MM.1S (cell line): ENCODE measurements at regions not wholly inside any gene's neighbourhood (a gene's known extent, or its start where the extent isn't known, plus 50 kb on each side); places are given as distances from the start of the nearest gene placed in this dataset.

Experiments
- DNase-seq: peaks from one replicate; pipeline ENCODE4 v3.0.0-alpha.2; 2015
- H2AFZ ChIP-seq: fragments of 300-600 bp; sonication (generic); 2 replicates; pipeline ENCODE4 v1.6.0; 2016; ENCODE audit warnings: antibody characterized with exemption, low read length
- H3F3A ChIP-seq: fragments of 300-600 bp; sonication (generic); 2 replicates; pipeline ENCODE4 v1.6.1; 2016; ENCODE audit warnings: mild to moderate bottlenecking, antibody characterized with exemption, low read length, moderate library complexity, mixed read lengths; ENCODE audit not compliant: insufficient read depth
- H3K27ac ChIP-seq: fragments of 300-600 bp; sonication (generic); 2 replicates; pipeline ENCODE4 v1.5.1; 2016; ENCODE audit warnings: mild to moderate bottlenecking, low read length
- H3K27me3 ChIP-seq: fragments of 300-600 bp; sonication (generic); replicated peaks from 2 replicates; pipeline ENCODE4 v1.6.0; 2016; ENCODE audit warnings: low read length; ENCODE audit not compliant: insufficient read depth
- H3K36me3 ChIP-seq: fragments of 300-600 bp; sonication (generic); replicated peaks from 2 replicates; pipeline ENCODE4 v1.6.1; 2016; ENCODE audit warnings: mild to moderate bottlenecking, low read length, mixed read lengths; ENCODE audit not compliant: insufficient read depth
- H3K4me1 ChIP-seq: fragments of 300-600 bp; sonication (generic); 2 replicates; pipeline ENCODE4 v1.6.1; 2016; ENCODE audit warnings: low read length, mixed read lengths
- H3K4me2 ChIP-seq: fragments of 300-600 bp; sonication (generic); 2 replicates; pipeline ENCODE4 v1.6.0; 2016; ENCODE audit warnings: low read depth, low read length
- H3K4me3 ChIP-seq: fragments of 300-600 bp; sonication (generic); 2 replicates; pipeline ENCODE4 v1.5.1; 2016; ENCODE audit warnings: low read length, mixed read lengths
- H3K79me2 ChIP-seq: fragments of 300-600 bp; sonication (generic); 2 replicates; pipeline ENCODE4 v1.6.1; 2016; ENCODE audit warnings: mixed run types, low read length, mixed read lengths
- H3K9ac ChIP-seq: fragments of 300-600 bp; sonication (generic); 2 replicates; pipeline ENCODE4 v1.6.1; 2016; ENCODE audit warnings: low read length, mixed read lengths
- H3K9me2 ChIP-seq: fragments of 300-600 bp; sonication (generic); replicated peaks from 2 replicates; pipeline ENCODE4 v1.6.1; 2016; ENCODE audit warnings: mild to moderate bottlenecking, low read length, mixed read lengths; ENCODE audit not compliant: insufficient read depth
- H3K9me3 ChIP-seq: fragments of 300-600 bp; sonication (generic); replicated peaks from 2 replicates; pipeline ENCODE4 v1.6.1; 2016; ENCODE audit warnings: mild to moderate bottlenecking, low read length, mixed read lengths; ENCODE audit not compliant: insufficient read depth
- H4K20me1 ChIP-seq: fragments of 300-600 bp; sonication (generic); 2 replicates; pipeline ENCODE4 v1.6.1; 2016; ENCODE audit warnings: mild to moderate bottlenecking, low read length, moderate library complexity, mixed read lengths; ENCODE audit not compliant: insufficient read depth
- CTCF ChIP-seq: fragments of 300-600 bp; sonication (generic); IDR thresholded peaks from 2 replicates; pipeline ENCODE4 v1.5.1; 2016; ENCODE audit warnings: antibody characterized with exemption, low read length, mixed read lengths
- EZH2 ChIP-seq: fragments of 300-600 bp; sonication (generic); optimal IDR thresholded peaks from 2 replicates; pipeline ENCODE3; 2017; ENCODE audit warnings: low read depth, mild to moderate bottlenecking, antibody characterized with exemption, low read length, mixed read lengths
- EZH2phosphoT487 ChIP-seq: fragments of 300-600 bp; sonication (generic); IDR thresholded peaks from 2 replicates; pipeline ENCODE4 v1.6.1; 2018; ENCODE audit warnings: antibody characterized with exemption, low read length

DNA sequence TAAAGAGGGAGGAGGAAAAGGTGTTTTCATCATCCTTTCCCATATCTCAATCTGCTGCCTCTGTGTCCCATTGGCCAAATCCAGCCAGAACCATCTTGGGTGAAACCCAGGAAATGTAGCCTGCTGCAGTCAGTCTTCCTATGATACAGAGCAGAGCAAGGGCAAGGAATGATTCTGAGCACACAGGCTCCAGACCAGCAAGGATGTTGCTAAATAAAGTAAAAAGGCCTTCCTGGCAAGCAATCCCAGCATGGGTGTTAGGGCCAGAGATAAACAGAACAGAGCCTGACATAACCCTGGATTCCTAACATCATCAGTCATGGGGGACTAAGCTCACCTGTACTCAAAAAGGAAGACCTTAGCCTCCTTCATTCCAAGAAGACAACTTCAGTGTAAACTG lies 90.7 kb upstream of the AGTR1 start:
- TF ChIP-seq EZH2 (no peak), CTCF (no peak), EZH2phosphoT487 (no peak)
- no peaks in the 10 kb centered on the region for H3K9me2 ChIP-seq
- DNase-seq: no peak
- no peaks in the 10 kb centered on the region for H3K9me3 ChIP-seq
- H3K79me2 ChIP-seq: no peaks in the 10 kb centered on the region
- no peak overlapping the region for H3K4me3 ChIP-seq
- no peaks in the 10 kb centered on the region for H3F3A ChIP-seq
- H3K4me2 ChIP-seq: no peak overlapping the region
- H2AFZ ChIP-seq: no peak overlapping the region
- H3K27me3 ChIP-seq: no peaks in the 10 kb centered on the region
- no peak overlapping the region for H3K9ac ChIP-seq
- no peaks in the 10 kb centered on the region for H3K36me3 ChIP-seq
- no peak overlapping the region for H3K27ac ChIP-seq
- H3K4me1 ChIP-seq: no peaks in the 10 kb centered on the region
- no peaks in the 10 kb centered on the region for H4K20me1 ChIP-seq

DNA sequence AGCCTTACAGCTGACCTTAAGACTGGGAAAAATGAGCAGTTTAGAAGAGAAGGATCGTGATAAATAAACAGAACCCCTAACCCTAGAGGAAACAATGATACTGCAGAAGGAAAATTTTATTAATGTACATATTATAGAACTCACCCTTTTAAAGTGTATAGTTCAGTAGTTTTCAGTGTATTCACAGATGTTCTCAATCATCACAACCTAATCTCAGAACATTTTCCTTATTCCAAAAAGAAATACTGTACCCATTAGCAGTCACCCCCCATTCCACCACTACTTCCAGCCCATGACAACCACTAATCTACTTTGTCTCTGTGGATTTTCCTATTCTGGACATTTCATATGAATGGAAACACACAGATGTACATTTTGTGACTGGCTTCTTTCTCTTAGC lies 90.2 kb upstream of the AGTR1 start:
- no peak overlapping the region for H3K4me3 ChIP-seq
- H3K36me3 ChIP-seq: no peaks in the 10 kb centered on the region
- H3F3A ChIP-seq: no peaks in the 10 kb centered on the region
- H3K27me3 ChIP-seq: no peaks in the 10 kb centered on the region
- H3K4me2 ChIP-seq: no peak overlapping the region
- H3K27ac ChIP-seq: no peak overlapping the region
- no peak for TF ChIP-seq EZH2
- no peak for TF ChIP-seq EZH2phosphoT487
- TF ChIP-seq CTCF: no peak
- no peaks in the 10 kb centered on the region for H3K9me2 ChIP-seq
- DNase-seq: no peak
- H3K79me2 ChIP-seq: no peaks in the 10 kb centered on the region
- no peak overlapping the region for H2AFZ ChIP-seq
- no peaks in the 10 kb centered on the region for H3K9me3 ChIP-seq
- H4K20me1 ChIP-seq: no peaks in the 10 kb centered on the region
- H3K4me1 ChIP-seq: no peaks in the 10 kb centered on the region
- H3K9ac ChIP-seq: no peak overlapping the region

DNA sequence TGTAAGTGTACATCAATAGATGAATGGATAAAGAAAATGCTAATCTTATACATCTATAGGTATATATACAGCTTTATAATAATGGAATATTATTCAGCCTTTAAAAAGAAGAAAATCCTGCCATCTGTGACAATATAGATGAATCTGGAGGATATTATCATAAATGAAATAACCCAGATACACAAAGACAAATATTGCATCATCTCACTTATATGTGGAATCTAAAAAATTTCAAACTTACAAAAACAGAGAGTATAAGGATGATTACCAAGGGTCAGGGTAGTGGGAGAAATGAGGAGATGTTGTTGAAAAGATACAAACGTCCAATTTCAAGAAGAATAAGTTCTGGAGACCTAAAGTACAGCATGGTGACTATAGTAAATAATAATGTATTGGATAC lies 85.4 kb upstream of the AGTR1 start:
- Histone ChIP-seq H2AFZ (no peak overlapping the region), H3K4me2 (no peak overlapping the region), H3K79me2 (no peaks in the 10 kb centered on the region), H3K9ac (no peak overlapping the region), H3K27ac (no peak overlapping the region), H3K4me3 (no peak overlapping the region), H3F3A (no peaks in the 10 kb centered on the region), H3K36me3 (no peaks in the 10 kb centered on the region), H3K4me1 (no peaks in the 10 kb centered on the region), H4K20me1 (no peaks in the 10 kb centered on the region), H3K9me3 (no peaks in the 10 kb centered on the region), H3K27me3 (no peaks in the 10 kb centered on the region), H3K9me2 (no peaks in the 10 kb centered on the region)
- DNase-seq: no peak
- TF ChIP-seq CTCF: no peak
- TF ChIP-seq EZH2phosphoT487: no peak
- no peak for TF ChIP-seq EZH2

- Histone ChIP-seq H3K79me2 (no peaks in the 10 kb centered on the region), H3F3A (no peaks in the 10 kb centered on the region), H3K9me3 (no peaks in the 10 kb centered on the region), H3K9ac (no peak overlapping the region), H3K36me3 (no peaks in the 10 kb centered on the region), H3K4me1 (no peaks in the 10 kb centered on the region), H2AFZ (no peak overlapping the region), H3K27me3 (no peaks in the 10 kb centered on the region), H3K9me2 (no peaks in the 10 kb centered on the region), H3K27ac (no peak overlapping the region), H4K20me1 (no peaks in the 10 kb centered on the region), H3K4me2 (no peak overlapping the region), H3K4me3 (no peak overlapping the region)
- DNase-seq: no peak
- TF ChIP-seq CTCF: no peak
- TF ChIP-seq EZH2: no peak
- no peak for TF ChIP-seq EZH2phosphoT487
Observed at GRCh38 chr3:148615382-148615781, 82.3 kb upstream of the AGTR1 start.
